Parathyroid adenoma (tissue), 2 donors: ENCODE measurements at regions not wholly inside any gene's neighbourhood (a gene's known extent, or its start where the extent isn't known, plus 50 kb on each side); places are given as distances from the start of the nearest gene placed in this dataset.

Experiments
- H2AFZ ChIP-seq: fragments of 300-600 bp; sonication (generic); one replicate; pipeline ENCODE4 v1.7.0; 2017; ENCODE audit warnings: antibody characterized with exemption, mild to moderate bottlenecking
- H3K27ac ChIP-seq: fragments of 300-600 bp; sonication (generic); one replicate; pipeline ENCODE4 v1.7.0; 2017
- H3K27me3 ChIP-seq: fragments of 300-600 bp; sonication (generic); one replicate; pipeline ENCODE4 v1.7.0; 2017; ENCODE audit warnings: low read length; ENCODE audit not compliant: control insufficient read depth, insufficient read depth
- H3K36me3 ChIP-seq: fragments of 300-600 bp; sonication (generic); one replicate; pipeline ENCODE4 v1.7.0; 2017; ENCODE audit warnings: low read length; ENCODE audit not compliant: control insufficient read depth, insufficient read depth
- H3K4me1 ChIP-seq: fragments of 300-600 bp; sonication (generic); one replicate; pipeline ENCODE4 v1.7.0; 2017; ENCODE audit warnings: control low read depth
- H3K4me2 ChIP-seq: fragments of 300-600 bp; sonication (generic); one replicate; pipeline ENCODE4 v1.7.0; 2017; ENCODE audit warnings: low read length
- H3K4me3 ChIP-seq: fragments of 300-600 bp; sonication (generic); one replicate; pipeline ENCODE4 v1.7.0; 2017; ENCODE audit warnings: low read depth, low read length
- H3K79me2 ChIP-seq: fragments of 300-600 bp; sonication (generic); one replicate; pipeline ENCODE4 v1.7.0; 2017; ENCODE audit warnings: control low read depth
- H3K9ac ChIP-seq: fragments of 300-600 bp; sonication (generic); one replicate; pipeline ENCODE4 v1.7.0; 2017; ENCODE audit warnings: mild to moderate bottlenecking
- H3K9me3 ChIP-seq: fragments of 300-600 bp; sonication (generic); one replicate; pipeline ENCODE4 v1.7.0; 2017; ENCODE audit warnings: low read length; ENCODE audit not compliant: control insufficient read depth
- CTCF ChIP-seq: fragments of 300-600 bp; sonication (generic); IDR thresholded peaks from one replicate; pipeline ENCODE4 v1.7.0; 2017; ENCODE audit warnings: antibody characterized with exemption, mild to moderate bottlenecking
- donor health status: primary hyperparathyroidism.

- Histone ChIP-seq H3K27me3 (no peaks in the 10 kb centered on the region), H3K4me1 (peaks cover 30% of the 10 kb centered on the region), H3K79me2 (no peaks in the 10 kb centered on the region), H2AFZ (no peak overlapping the region), H3K36me3 (no peaks in the 10 kb centered on the region), H3K9ac (no peak overlapping the region), H3K4me3 (no peak overlapping the region), H3K9me3 (no peaks in the 10 kb centered on the region), H3K27ac (no peak overlapping the region), H3K4me2 (no peak overlapping the region)
- no peak for TF ChIP-seq CTCF
These were observed 175.9 kb upstream of the CITED2 start for GRCh38 chr6:139550361-139550760.

GRCh38 chr6:139549561-139550070, 175.2 kb upstream of the CITED2 start:
- no peak overlapping the region for H3K27ac ChIP-seq
- H3K36me3 ChIP-seq: no peaks in the 10 kb centered on the region
- no peak for TF ChIP-seq CTCF
- peaks cover 37% of the 10 kb centered on the region for H3K4me1 ChIP-seq
- no peaks in the 10 kb centered on the region for H3K79me2 ChIP-seq
- H3K4me2 ChIP-seq: no peak overlapping the region
- H3K27me3 ChIP-seq: no peaks in the 10 kb centered on the region
- H3K9ac ChIP-seq: no peak overlapping the region
- no peak overlapping the region for H2AFZ ChIP-seq
- no peaks in the 10 kb centered on the region for H3K9me3 ChIP-seq
- H3K4me3 ChIP-seq: no peak overlapping the region

GRCh38 chr6:139547804-139548203, 173.4 kb upstream of the CITED2 start:
- Histone ChIP-seq H3K9me3 (no peaks in the 10 kb centered on the region), H3K36me3 (no peaks in the 10 kb centered on the region), H3K27me3 (no peaks in the 10 kb centered on the region), H3K4me1 (peaks cover 52% of the 10 kb centered on the region), H3K79me2 (no peaks in the 10 kb centered on the region), H3K27ac (peak overlapping the region; percentile 91), H3K4me3 (peak overlapping the region; percentile 2), H3K4me2 (peak overlapping the region; percentile 51), H2AFZ (peak overlapping the region; percentile 24), H3K9ac (no peak overlapping the region)
- no peak for TF ChIP-seq CTCF

- Histone ChIP-seq H3K27ac (peak overlapping the region; percentile 91), H2AFZ (peak overlapping the region; percentile 24), H3K36me3 (no peaks in the 10 kb centered on the region), H3K9me3 (no peaks in the 10 kb centered on the region), H3K4me3 (peak overlapping the region; percentile 2), H3K4me1 (peaks cover 52% of the 10 kb centered on the region), H3K27me3 (no peaks in the 10 kb centered on the region), H3K79me2 (no peaks in the 10 kb centered on the region), H3K9ac (no peak overlapping the region), H3K4me2 (peak overlapping the region; percentile 51)
- TF ChIP-seq CTCF: no peak
These were observed 172.8 kb upstream of the CITED2 start for GRCh38 chr6:139547122-139547776.

- Histone ChIP-seq H3K4me3 (peak overlapping the region; percentile 31), H2AFZ (peak overlapping the region; percentile 24), H3K9me3 (no peaks in the 10 kb centered on the region), H3K4me2 (peak overlapping the region; percentile 67), H3K27ac (peak overlapping the region; percentile 91), H3K36me3 (no peaks in the 10 kb centered on the region), H3K4me1 (peaks cover 55% of the 10 kb centered on the region), H3K9ac (no peak overlapping the region), H3K79me2 (no peaks in the 10 kb centered on the region), H3K27me3 (no peaks in the 10 kb centered on the region)
- TF ChIP-seq CTCF: no peak
These were observed 171.6 kb upstream of the CITED2 start for GRCh38 chr6:139546106-139546472.
